Kidney tubule cell (primary cell): ENCODE measurements at regions not wholly inside any gene's neighbourhood (a gene's known extent, or its start where the extent isn't known, plus 50 kb on each side); places are given as distances from the start of the nearest gene placed in this dataset.

Source experiments
- DNase-seq: peaks from one replicate; pipeline ENCODE4 v3.0.0-alpha.2; 2018; ENCODE audit warnings: low spot score

DNA sequence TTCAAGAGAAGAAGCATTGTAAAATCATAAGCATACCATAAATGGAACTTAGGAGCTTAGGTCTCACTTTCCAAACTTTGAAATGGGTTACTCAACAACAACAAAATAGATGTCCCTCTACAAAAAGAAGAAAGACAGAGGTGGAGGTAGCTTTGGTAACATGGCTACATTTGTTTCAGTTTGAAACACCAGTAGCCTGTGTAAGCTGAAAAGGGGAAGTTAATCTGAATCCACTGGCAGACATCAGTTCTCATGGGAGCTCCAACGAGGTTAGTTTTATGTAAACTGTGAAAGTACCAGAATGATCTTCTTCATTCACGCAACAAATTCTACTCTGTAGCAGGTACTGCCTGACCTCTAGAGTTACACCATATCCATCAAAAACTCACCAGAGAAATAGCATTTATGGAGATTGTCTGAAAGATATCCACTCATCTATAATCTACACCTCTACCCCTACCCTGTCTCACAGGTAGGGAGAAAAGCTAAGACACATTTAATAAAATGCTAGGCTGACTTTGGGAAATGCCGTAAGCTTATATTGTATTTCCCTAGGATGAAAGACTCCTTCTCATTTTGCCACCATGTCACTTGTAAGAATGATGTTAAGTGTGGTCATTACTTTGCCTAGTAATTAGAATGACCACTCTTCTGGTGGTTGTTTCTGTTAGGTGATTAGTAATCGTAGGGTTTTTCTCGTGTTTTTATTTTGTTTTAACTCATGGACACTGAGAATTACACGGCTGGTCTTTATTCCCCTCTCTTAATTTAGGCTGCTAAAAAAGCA lies 224.1 kb downstream of the ASCL1 start:
- no peak for DNase-seq

DNA sequence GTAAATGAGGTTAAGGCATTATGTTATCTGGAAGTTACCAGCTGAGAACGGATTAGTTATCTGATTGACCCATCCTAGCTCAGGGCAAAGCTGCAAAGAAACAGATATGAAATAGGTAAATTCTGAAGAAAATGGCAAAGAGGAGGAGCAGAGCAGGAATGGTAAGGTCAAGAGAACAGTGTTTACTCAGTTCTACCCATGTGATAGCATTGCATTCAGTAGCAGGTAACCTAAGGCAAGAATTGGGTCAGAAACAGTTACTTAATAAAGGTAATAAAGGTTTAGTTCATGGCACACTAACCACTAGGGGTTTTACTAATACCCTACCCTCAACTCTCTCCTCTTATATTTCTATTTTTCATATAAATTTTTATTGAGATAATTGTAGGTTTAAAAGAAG lies 224.8 kb downstream of the ASCL1 start:
- DNase-seq: no peak

DNA sequence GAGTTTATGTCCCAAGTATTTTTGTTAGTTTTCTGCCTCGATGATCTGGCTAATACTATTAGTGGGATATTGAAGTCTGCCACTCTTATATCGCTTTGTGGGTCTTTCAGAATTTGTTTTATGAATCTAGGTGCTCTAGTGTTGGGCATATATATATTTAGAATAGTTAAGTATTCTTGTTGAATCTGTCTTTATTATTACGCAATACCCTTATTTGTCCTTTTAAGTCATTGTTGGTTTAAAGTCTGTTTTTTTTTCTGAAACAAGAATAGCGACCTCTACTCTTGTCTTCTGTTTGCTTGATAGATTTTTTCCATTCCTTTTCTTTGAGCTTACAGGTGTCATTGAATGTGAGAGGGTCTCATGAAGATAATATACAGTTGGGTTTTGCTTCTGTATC lies 239.0 kb downstream of the ASCL1 start:
- DNase-seq: no peak

GRCh38 chr12:103197725-103198388 lies 240.4 kb downstream of the ASCL1 start:
- DNase-seq: no peak

DNA sequence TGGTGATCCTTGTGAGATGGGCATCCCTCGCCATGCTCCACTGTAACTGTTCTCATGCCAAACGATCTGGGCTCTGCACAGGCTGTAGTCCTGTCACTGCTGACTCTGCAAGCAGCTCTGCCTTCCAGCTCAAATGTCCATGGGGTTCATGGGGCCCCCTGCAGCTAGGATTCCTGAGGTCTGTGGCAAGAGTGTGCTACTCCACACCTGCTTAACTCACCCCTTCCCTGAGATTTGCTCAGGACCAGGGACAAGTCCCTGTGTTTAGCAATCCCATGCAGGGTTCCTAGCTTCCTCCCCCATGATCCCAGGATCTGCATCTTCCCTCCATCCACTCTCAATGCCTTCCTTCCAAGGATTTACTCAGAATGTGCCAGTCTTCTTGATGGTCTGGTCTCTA lies 241.0 kb downstream of the ASCL1 start:
- DNase-seq: no peak

- DNase-seq: no peak
Measured at GRCh38 chr12:103205906-103206305, 248.4 kb downstream of the ASCL1 start.

GRCh38 chr12:103207936-103208335 lies 250.5 kb downstream of the ASCL1 start:
- DNase-seq: no peak

GRCh38 chr12:103241184-103241583 lies 254.6 kb downstream of the C12orf42 start:
- DNase-seq: no peak

DNA sequence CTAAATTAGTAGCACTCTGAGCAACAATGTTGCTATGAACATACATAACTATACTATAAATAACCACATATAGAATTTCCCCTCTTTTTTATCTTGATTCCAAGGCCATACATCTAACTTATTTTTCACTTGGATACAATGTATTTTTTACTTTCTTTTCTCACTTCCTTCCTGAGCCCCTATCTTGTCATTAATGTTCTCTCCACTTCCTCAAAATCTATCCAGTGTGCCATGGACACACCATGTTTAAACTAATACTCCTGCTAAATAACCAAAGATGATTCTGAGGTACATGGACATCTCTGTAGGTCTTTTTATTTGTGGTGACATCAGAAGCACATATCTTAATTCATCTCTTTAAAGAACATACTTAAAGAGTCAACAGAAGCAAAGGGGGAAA lies 251.2 kb downstream of the C12orf42 start:
- no peak for DNase-seq

- DNase-seq: no peak
Measured at GRCh38 chr12:103247531-103247930, 248.2 kb downstream of the C12orf42 start.

DNA sequence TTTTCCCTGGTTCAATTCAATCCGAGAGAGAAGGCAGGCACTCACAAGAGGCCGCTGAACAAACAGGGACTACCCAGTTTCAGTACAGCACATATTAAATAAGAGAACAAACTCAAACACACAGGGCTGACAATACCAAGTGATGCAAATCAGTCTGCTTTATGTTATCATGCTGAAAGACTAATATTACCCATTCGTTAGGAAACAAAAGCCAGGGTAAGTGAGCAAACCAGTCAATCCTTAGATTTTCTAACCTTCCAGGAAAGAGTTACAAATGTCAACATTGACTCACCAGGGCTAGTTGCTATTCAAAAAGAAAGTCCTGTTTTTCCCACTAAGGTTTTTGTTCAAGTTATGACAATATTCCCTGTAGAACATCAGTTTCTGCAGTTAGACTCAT lies 246.2 kb downstream of the C12orf42 start:
- no peak for DNase-seq

DNA sequence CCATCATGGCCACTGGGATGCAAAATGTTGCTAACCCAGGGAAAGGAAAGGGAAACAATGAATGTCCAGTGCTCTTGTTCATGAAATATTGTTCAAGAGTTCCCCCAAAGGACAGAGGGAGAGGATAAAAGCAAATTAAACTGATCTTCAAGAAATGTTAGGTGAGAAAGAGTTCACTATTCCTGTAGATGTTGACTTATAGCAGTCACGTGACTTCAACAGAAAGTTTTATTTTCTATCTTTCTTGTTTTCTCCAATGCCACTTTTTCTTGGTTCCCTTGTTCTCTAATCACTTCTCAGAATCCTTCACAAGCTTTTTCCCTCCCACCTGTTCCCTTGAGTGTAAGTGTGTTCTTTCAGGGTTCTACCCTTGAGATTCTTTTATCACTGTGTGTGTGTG lies 245.3 kb downstream of the C12orf42 start:
- DNase-seq: no peak
